Lower leg skin (tissue), 3 donors: ENCODE measurements at regions not wholly inside any gene's neighbourhood (a gene's known extent, or its start where the extent isn't known, plus 50 kb on each side); places are given as distances from the start of the nearest gene placed in this dataset.

ENCODE experiments used
- CTCF ChIP-seq, 3 donors: fragments of 450-650 bp; IDR thresholded peaks; one replicate each; pipeline ENCODE4 v1.5.1; 2016; ENCODE audit warnings: antibody characterized with exemption in 3 of 3, mild to moderate bottlenecking in 3 of 3, moderate library complexity in 2 of 3
- POLR2A ChIP-seq, 2 donors: fragments of 450-650 bp; IDR thresholded peaks; one replicate each; pipeline ENCODE4 v1.6.1; 2016 to 2017; ENCODE audit warnings: antibody characterized with exemption in 2 of 2, mild to moderate bottlenecking in 1 of 2, moderate library complexity in 1 of 2

DNA sequence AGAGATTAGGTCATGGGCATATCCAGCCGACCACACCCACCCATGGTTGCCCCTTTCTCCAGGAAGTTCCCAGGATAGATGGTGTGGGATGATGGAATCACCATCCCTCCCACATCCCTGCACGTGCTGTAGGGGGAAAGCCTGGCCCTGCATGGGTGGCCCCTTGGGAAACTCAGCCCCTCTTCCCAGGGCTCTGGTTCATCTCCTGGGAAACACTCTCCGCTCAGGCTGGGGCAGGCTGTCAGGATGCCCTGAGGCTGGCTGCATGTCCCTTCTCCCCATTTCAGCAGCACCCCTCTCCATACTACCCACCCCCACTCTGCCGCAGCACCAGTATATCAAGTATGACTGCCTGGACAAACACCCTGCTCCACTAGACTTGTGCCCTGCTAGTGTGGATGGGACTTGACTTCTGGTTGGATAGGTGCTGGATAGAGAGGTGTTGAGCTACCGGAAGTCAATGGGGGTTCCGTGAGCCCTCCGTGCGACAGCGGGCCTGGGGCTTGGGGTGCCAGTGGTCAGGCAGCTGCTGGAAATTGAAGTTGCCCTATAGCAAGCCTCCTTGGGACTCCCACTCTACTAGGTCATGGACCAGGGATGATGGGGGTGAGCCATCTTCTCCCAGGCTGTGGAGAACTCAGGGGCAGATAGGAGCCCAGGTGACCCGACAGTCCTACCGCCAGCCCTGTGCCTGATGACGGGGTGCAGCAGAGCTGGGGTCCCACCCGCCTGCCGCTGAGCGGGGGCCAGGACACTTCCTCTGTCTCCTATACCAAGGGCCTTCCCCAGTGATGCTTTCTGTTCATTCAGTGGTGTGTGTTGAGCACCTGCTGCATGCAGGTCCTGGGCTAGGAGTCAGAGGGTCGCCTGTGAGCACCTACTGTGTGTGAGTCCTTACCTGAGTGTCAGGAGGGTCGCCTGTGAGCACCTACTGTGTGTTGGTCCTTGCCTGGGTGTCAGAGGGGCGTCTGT is 69.4 kb upstream of the COL5A1 start:
- TF ChIP-seq POLR2A (IDR thresholded peaks at IDR 0.05), result no peak
- TF ChIP-seq CTCF (IDR thresholded peaks at IDR 0.05), result no peak
